ENCODE measurements at regions not wholly inside any gene's neighbourhood (a gene's known extent, or its start where the extent isn't known, plus 50 kb on each side); places are given as distances from the start of the nearest gene placed in this dataset.
"Not testable (repeated sequence)": the region's sequence is repeated elsewhere in the genome, so short reads cannot be mapped to it uniquely, and the experiment has no call there.

DNA sequence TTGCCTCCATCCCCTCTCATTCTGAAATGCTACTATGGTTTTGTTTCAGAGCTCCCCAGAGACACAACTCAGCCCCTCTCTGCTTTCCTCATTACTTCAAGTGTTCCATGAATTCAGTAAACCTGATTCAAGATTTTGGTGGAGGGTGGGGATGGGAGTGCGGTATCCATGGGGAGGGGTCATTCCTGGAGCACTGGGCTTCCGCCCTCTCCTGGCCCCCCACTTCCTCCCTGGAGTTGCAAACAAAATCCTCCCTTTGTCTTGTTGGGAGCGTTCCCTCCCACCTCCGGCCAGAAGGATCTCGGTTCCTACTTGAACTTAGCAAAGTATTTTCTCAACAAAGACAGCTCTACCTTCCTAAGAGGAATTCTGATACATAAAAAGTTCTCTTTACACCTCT lies 71.8 kb upstream of the LTA4H start:
- Histone ChIP-seq H3K27me3 (ENCODE audit: control insufficient read depth, insufficient read depth, low read length) (no peaks in the 10 kb centered on the region), H3K4me1 (ENCODE audit: control insufficient read depth, extremely low read depth, insufficient read depth, low read length) (no peaks in the 10 kb centered on the region), H3K9me3 (ENCODE audit: control insufficient read depth, insufficient read depth, low read depth, low read length) (no peaks in the 10 kb centered on the region), H3K27ac (ENCODE audit: insufficient read depth, low read length) (no peak overlapping the region), H3K4me2 (ENCODE audit: extremely low read depth, insufficient read depth, low read length) (no peak overlapping the region), H3K9ac (ENCODE audit: insufficient read depth, low read length) (no peak overlapping the region), H3K4me3 (replicated peaks in 1 of 4; ENCODE audit: control extremely low read depth in 1 of 4, insufficient read depth in 1 of 4, low read depth in 3 of 4, low read length in 4 of 4) (no peak overlapping the region), H3K79me2 (ENCODE audit: control insufficient read depth, insufficient read depth, low read length) (no peaks in the 10 kb centered on the region), H4K20me1 (ENCODE audit: control insufficient read depth, extremely low read depth, insufficient read depth, low read length) (no peaks in the 10 kb centered on the region), H2AFZ (ENCODE audit: low read length) (no peak overlapping the region), H3K36me3 (ENCODE audit: control insufficient read depth, insufficient read depth, low read length) (no peaks in the 10 kb centered on the region)
- no peak for TF ChIP-seq EZH2 (IDR thresholded peaks at IDR 0.05; ENCODE audit: low read length, missing control alignments)
- TF ChIP-seq, protein P1, sequence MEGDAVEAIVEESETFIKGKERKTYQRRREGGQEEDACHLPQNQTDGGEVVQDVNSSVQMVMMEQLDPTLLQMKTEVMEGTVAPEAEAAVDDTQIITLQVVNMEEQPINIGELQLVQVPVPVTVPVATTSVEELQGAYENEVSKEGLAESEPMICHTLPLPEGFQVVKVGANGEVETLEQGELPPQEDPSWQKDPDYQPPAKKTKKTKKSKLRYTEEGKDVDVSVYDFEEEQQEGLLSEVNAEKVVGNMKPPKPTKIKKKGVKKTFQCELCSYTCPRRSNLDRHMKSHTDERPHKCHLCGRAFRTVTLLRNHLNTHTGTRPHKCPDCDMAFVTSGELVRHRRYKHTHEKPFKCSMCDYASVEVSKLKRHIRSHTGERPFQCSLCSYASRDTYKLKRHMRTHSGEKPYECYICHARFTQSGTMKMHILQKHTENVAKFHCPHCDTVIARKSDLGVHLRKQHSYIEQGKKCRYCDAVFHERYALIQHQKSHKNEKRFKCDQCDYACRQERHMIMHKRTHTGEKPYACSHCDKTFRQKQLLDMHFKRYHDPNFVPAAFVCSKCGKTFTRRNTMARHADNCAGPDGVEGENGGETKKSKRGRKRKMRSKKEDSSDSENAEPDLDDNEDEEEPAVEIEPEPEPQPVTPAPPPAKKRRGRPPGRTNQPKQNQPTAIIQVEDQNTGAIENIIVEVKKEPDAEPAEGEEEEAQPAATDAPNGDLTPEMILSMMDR (conservative IDR thresholded peaks at IDR 0.05 in 1 of 2, IDR thresholded peaks at IDR 0.05 in 1 of 2; ENCODE audit: low read depth in 1 of 2, low read length in 2 of 2): no peak
- DNase-seq (ENCODE audit: low read depth in 2 of 2): no peak

DNA sequence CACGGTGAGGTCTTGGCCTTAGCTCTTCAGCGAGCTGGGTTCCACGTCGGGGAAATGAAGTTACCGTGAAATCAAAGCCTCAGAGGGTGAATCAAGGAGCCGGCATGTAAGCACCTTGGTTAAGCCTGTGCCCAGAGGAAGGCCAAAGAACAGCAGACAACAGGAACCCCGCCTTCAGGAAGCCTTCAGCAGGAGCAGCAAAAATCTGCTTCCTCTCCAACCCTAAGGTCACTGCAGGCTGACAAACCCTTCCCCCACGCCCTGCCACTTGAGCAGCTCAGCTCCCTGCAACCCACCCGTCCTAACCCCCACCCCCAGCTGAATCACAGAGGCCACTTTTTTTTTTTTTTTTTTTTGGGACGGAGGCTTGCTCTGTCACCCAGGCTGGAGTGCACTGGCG lies 72.9 kb upstream of the LTA4H start:
- H3K9me3 ChIP-seq (ENCODE audit: control insufficient read depth, insufficient read depth, low read depth, low read length): no peaks in the 10 kb centered on the region
- no peaks in the 10 kb centered on the region for H3K79me2 ChIP-seq (ENCODE audit: control insufficient read depth, insufficient read depth, low read length)
- no peaks in the 10 kb centered on the region for H3K36me3 ChIP-seq (ENCODE audit: control insufficient read depth, insufficient read depth, low read length)
- H3K9ac ChIP-seq (ENCODE audit: insufficient read depth, low read length): no peak overlapping the region
- H3K4me2 ChIP-seq (ENCODE audit: extremely low read depth, insufficient read depth, low read length): no peak overlapping the region
- H3K27me3 ChIP-seq (ENCODE audit: control insufficient read depth, insufficient read depth, low read length): peaks cover 3% of the 10 kb centered on the region
- no peak overlapping the region for H2AFZ ChIP-seq (ENCODE audit: low read length)
- H3K4me3 ChIP-seq (replicated peaks in 1 of 4; ENCODE audit: control extremely low read depth in 1 of 4, insufficient read depth in 1 of 4, low read depth in 3 of 4, low read length in 4 of 4): no peak overlapping the region
- DNase-seq (ENCODE audit: low read depth in 2 of 2): peak in 1 of 2 donors; percentile 4
- no peaks in the 10 kb centered on the region for H4K20me1 ChIP-seq (ENCODE audit: control insufficient read depth, extremely low read depth, insufficient read depth, low read length)
- H3K4me1 ChIP-seq (ENCODE audit: control insufficient read depth, extremely low read depth, insufficient read depth, low read length): no peaks in the 10 kb centered on the region
- H3K27ac ChIP-seq (ENCODE audit: insufficient read depth, low read length): no peak overlapping the region
- TF ChIP-seq, protein P1 (conservative IDR thresholded peaks at IDR 0.05 in 1 of 2, IDR thresholded peaks at IDR 0.05 in 1 of 2; ENCODE audit: low read depth in 1 of 2, low read length in 2 of 2): no peak
- no peak for TF ChIP-seq EZH2 (IDR thresholded peaks at IDR 0.05; ENCODE audit: low read length, missing control alignments)

DNA sequence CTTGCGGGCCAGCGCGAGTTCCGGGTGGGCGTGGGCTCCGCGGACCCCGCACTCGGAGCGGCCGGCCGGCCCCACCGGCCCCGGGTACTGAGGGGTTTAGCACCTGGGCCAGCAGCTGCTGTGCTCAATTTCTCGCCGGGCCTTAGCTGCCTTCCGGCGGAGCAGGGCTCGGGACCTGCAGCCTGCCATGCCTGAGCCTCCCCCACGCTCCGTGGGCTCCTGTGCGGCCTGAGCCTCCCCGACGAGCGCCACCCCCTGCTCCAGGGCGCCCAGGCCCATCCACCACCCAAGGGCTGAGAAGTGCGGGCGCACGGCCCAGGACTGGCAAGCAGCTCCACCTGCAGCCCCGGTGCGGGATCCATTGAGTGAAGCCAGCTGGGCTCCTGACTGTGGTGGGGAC lies 73.6 kb upstream of the LTA4H start:
- H3K27me3 ChIP-seq (ENCODE audit: control insufficient read depth, insufficient read depth, low read length); H3K36me3 ChIP-seq (ENCODE audit: control insufficient read depth, insufficient read depth, low read length); H4K20me1 ChIP-seq (ENCODE audit: control insufficient read depth, extremely low read depth, insufficient read depth, low read length); H3K9ac ChIP-seq (ENCODE audit: insufficient read depth, low read length); DNase-seq (ENCODE audit: low read depth in 2 of 2); H3K4me2 ChIP-seq (ENCODE audit: extremely low read depth, insufficient read depth, low read length); H3K4me3 ChIP-seq (replicated peaks in 1 of 4; ENCODE audit: control extremely low read depth in 1 of 4, insufficient read depth in 1 of 4, low read depth in 3 of 4, low read length in 4 of 4); H3K79me2 ChIP-seq (ENCODE audit: control insufficient read depth, insufficient read depth, low read length); H2AFZ ChIP-seq (ENCODE audit: low read length); H3K4me1 ChIP-seq (ENCODE audit: control insufficient read depth, extremely low read depth, insufficient read depth, low read length); H3K27ac ChIP-seq (ENCODE audit: insufficient read depth, low read length); H3K9me3 ChIP-seq (ENCODE audit: control insufficient read depth, insufficient read depth, low read depth, low read length): not testable (repeated sequence)

DNA sequence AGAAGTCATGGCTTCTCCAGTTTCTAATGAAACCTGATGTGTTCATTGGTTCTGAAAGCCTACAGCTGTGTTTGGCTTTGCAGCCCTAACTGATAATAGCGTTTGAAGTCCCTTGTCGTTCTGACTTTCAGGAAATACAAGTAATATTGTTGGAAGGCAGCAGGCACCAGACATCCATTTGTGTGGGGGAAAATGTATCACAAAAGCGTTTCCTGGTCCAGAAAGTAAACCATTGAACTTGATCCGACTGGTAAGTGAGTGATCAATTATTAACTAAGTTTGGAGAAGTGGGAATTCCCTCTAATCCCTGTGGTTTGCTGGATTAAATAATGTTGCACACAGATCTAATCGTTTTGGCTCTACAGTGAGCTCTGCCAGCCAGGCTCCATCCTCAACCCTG lies 77.3 kb upstream of the LTA4H start:
- Histone ChIP-seq H3K79me2 (ENCODE audit: control insufficient read depth, insufficient read depth, low read length) (no peaks in the 10 kb centered on the region), H3K36me3 (ENCODE audit: control insufficient read depth, insufficient read depth, low read length) (no peaks in the 10 kb centered on the region)

More for the DNA sequence above, 77.3 kb upstream of the LTA4H start:
- H4K20me1 ChIP-seq (ENCODE audit: control insufficient read depth, extremely low read depth, insufficient read depth, low read length): no peaks in the 10 kb centered on the region
- H2AFZ ChIP-seq (ENCODE audit: low read length): no peak overlapping the region
- H3K27ac ChIP-seq (ENCODE audit: insufficient read depth, low read length): no peak overlapping the region
- H3K4me3 ChIP-seq (replicated peaks in 1 of 4; ENCODE audit: control extremely low read depth in 1 of 4, insufficient read depth in 1 of 4, low read depth in 3 of 4, low read length in 4 of 4): no peak overlapping the region
- no peak for DNase-seq (ENCODE audit: low read depth in 2 of 2)
- H3K4me2 ChIP-seq (ENCODE audit: extremely low read depth, insufficient read depth, low read length): no peak overlapping the region
- no peaks in the 10 kb centered on the region for H3K9me3 ChIP-seq (ENCODE audit: control insufficient read depth, insufficient read depth, low read depth, low read length)
- H3K4me1 ChIP-seq (ENCODE audit: control insufficient read depth, extremely low read depth, insufficient read depth, low read length): no peaks in the 10 kb centered on the region
- H3K9ac ChIP-seq (ENCODE audit: insufficient read depth, low read length): no peak overlapping the region
- no peak for TF ChIP-seq EZH2 (IDR thresholded peaks at IDR 0.05; ENCODE audit: low read length, missing control alignments)
- TF ChIP-seq, protein P1 (conservative IDR thresholded peaks at IDR 0.05 in 1 of 2, IDR thresholded peaks at IDR 0.05 in 1 of 2; ENCODE audit: low read depth in 1 of 2, low read length in 2 of 2): no peak
- H3K27me3 ChIP-seq (ENCODE audit: control insufficient read depth, insufficient read depth, low read length): peaks cover 3% of the 10 kb centered on the region
